MM.1S (cell line): ENCODE measurements at regions not wholly inside any gene's neighbourhood (a gene's known extent, or its start where the extent isn't known, plus 50 kb on each side); places are given as distances from the start of the nearest gene placed in this dataset.

Experiments used
- EZH2 ChIP-seq: fragments of 300-600 bp; sonication (generic); optimal IDR thresholded peaks from 2 replicates; pipeline ENCODE3; 2017; ENCODE audit warnings: low read depth, mild to moderate bottlenecking, antibody characterized with exemption, low read length, mixed read lengths
- EZH2phosphoT487 ChIP-seq: fragments of 300-600 bp; sonication (generic); IDR thresholded peaks from 2 replicates; pipeline ENCODE4 v1.6.1; 2018; ENCODE audit warnings: antibody characterized with exemption, low read length
- TF ChIP-seq, protein P1 (sequence below): fragments of 300-600 bp; sonication (generic); IDR thresholded peaks from 2 replicates; pipeline ENCODE4 v1.5.1; 2016; ENCODE audit warnings: antibody characterized with exemption, low read length, mixed read lengths

DNA sequence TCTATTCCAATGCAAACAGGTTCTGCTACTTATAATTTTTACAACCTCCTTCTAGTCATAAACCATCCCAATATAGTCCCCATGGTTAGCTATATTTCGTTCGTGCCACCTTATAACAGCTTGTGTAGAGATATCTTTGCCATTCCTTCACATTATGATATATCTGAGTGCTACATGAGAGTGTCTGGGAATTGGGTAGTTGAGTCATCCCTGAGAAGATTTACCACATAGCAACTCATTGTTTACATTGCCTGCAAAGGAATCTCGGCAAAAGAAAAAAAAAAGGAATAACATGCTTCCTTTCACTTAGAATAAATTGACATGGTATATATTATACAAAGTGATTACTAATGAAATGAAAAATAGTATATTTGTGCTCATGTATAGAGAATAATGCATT lies 86.0 kb upstream of the VGLL3 start:
- TF ChIP-seq, protein P1, sequence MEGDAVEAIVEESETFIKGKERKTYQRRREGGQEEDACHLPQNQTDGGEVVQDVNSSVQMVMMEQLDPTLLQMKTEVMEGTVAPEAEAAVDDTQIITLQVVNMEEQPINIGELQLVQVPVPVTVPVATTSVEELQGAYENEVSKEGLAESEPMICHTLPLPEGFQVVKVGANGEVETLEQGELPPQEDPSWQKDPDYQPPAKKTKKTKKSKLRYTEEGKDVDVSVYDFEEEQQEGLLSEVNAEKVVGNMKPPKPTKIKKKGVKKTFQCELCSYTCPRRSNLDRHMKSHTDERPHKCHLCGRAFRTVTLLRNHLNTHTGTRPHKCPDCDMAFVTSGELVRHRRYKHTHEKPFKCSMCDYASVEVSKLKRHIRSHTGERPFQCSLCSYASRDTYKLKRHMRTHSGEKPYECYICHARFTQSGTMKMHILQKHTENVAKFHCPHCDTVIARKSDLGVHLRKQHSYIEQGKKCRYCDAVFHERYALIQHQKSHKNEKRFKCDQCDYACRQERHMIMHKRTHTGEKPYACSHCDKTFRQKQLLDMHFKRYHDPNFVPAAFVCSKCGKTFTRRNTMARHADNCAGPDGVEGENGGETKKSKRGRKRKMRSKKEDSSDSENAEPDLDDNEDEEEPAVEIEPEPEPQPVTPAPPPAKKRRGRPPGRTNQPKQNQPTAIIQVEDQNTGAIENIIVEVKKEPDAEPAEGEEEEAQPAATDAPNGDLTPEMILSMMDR: no peak
- TF ChIP-seq EZH2 (no peak), EZH2phosphoT487 (no peak)
